ENCODE measurements at regions not wholly inside any gene's neighbourhood (a gene's known extent, or its start where the extent isn't known, plus 50 kb on each side); places are given as distances from the start of the nearest gene placed in this dataset.

DNA sequence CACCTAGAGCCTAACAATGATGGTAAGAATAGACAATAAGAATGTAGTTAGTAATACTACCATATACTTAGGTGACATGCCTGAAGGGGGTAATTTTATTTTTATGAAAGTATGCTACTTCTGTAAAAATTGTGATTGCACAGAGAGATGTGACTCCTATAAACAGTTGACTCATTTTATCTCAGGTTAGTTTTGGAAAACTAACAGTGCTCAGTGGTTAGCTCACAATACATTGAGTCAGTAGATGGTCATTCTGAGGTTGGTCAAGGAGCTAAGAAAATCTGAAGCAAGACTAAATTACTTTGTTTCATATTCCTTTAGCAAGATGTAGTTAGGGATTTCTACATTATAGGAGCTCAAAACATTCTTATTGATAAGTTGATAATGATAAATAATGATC is 271.0 kb downstream of the EDEM1 start (continued):
- TF ChIP-seq, protein P1, sequence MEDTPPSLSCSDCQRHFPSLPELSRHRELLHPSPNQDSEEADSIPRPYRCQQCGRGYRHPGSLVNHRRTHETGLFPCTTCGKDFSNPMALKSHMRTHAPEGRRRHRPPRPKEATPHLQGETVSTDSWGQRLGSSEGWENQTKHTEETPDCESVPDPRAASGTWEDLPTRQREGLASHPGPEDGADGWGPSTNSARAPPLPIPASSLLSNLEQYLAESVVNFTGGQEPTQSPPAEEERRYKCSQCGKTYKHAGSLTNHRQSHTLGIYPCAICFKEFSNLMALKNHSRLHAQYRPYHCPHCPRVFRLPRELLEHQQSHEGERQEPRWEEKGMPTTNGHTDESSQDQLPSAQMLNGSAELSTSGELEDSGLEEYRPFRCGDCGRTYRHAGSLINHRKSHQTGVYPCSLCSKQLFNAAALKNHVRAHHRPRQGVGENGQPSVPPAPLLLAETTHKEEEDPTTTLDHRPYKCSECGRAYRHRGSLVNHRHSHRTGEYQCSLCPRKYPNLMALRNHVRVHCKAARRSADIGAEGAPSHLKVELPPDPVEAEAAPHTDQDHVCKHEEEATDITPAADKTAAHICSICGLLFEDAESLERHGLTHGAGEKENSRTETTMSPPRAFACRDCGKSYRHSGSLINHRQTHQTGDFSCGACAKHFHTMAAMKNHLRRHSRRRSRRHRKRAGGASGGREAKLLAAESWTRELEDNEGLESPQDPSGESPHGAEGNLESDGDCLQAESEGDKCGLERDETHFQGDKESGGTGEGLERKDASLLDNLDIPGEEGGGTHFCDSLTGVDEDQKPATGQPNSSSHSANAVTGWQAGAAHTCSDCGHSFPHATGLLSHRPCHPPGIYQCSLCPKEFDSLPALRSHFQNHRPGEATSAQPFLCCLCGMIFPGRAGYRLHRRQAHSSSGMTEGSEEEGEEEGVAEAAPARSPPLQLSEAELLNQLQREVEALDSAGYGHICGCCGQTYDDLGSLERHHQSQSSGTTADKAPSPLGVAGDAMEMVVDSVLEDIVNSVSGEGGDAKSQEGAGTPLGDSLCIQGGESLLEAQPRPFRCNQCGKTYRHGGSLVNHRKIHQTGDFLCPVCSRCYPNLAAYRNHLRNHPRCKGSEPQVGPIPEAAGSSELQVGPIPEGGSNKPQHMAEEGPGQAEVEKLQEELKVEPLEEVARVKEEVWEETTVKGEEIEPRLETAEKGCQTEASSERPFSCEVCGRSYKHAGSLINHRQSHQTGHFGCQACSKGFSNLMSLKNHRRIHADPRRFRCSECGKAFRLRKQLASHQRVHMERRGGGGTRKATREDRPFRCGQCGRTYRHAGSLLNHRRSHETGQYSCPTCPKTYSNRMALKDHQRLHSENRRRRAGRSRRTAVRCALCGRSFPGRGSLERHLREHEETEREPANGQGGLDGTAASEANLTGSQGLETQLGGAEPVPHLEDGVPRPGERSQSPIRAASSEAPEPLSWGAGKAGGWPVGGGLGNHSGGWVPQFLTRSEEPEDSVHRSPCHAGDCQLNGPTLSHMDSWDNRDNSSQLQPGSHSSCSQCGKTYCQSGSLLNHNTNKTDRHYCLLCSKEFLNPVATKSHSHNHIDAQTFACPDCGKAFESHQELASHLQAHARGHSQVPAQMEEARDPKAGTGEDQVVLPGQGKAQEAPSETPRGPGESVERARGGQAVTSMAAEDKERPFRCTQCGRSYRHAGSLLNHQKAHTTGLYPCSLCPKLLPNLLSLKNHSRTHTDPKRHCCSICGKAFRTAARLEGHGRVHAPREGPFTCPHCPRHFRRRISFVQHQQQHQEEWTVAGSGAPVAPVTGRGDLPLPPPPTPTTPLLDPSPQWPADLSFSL (CRISPR knock-in tag; IDR thresholded peaks at IDR 0.05) = no peak
- TF ChIP-seq GABPB1 (CRISPR knock-in tag; IDR thresholded peaks at IDR 0.05) = no peak
- TF ChIP-seq, protein P2, sequence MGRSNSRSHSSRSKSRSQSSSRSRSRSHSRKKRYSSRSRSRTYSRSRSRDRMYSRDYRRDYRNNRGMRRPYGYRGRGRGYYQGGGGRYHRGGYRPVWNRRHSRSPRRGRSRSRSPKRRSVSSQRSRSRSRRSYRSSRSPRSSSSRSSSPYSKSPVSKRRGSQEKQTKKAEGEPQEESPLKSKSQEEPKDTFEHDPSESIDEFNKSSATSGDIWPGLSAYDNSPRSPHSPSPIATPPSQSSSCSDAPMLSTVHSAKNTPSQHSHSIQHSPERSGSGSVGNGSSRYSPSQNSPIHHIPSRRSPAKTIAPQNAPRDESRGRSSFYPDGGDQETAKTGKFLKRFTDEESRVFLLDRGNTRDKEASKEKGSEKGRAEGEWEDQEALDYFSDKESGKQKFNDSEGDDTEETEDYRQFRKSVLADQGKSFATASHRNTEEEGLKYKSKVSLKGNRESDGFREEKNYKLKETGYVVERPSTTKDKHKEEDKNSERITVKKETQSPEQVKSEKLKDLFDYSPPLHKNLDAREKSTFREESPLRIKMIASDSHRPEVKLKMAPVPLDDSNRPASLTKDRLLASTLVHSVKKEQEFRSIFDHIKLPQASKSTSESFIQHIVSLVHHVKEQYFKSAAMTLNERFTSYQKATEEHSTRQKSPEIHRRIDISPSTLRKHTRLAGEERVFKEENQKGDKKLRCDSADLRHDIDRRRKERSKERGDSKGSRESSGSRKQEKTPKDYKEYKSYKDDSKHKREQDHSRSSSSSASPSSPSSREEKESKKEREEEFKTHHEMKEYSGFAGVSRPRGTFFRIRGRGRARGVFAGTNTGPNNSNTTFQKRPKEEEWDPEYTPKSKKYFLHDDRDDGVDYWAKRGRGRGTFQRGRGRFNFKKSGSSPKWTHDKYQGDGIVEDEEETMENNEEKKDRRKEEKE (IDR thresholded peaks at IDR 0.05) = no peak
- TF ChIP-seq CEBPB (IDR thresholded peaks at IDR 0.05; ENCODE audit: borderline replicate concordance, low read depth, low read length) = no peak
- TF ChIP-seq TRIM24 (CRISPR knock-in tag; IDR thresholded peaks at IDR 0.05) = no peak
- TF ChIP-seq ZEB1 (IDR thresholded peaks at IDR 0.05; ENCODE audit: insufficient replicate concordance, low read depth) = no peak
- no peak for TF ChIP-seq MEF2D (CRISPR knock-in tag; IDR thresholded peaks at IDR 0.05)
- TF ChIP-seq GPN1 (CRISPR knock-in tag; IDR thresholded peaks at IDR 0.05; ENCODE audit: borderline replicate concordance) = no peak
- no peak for TF ChIP-seq MBD4 (IDR thresholded peaks at IDR 0.05; ENCODE audit: borderline replicate concordance, low read length)
- TF ChIP-seq, protein P3, sequence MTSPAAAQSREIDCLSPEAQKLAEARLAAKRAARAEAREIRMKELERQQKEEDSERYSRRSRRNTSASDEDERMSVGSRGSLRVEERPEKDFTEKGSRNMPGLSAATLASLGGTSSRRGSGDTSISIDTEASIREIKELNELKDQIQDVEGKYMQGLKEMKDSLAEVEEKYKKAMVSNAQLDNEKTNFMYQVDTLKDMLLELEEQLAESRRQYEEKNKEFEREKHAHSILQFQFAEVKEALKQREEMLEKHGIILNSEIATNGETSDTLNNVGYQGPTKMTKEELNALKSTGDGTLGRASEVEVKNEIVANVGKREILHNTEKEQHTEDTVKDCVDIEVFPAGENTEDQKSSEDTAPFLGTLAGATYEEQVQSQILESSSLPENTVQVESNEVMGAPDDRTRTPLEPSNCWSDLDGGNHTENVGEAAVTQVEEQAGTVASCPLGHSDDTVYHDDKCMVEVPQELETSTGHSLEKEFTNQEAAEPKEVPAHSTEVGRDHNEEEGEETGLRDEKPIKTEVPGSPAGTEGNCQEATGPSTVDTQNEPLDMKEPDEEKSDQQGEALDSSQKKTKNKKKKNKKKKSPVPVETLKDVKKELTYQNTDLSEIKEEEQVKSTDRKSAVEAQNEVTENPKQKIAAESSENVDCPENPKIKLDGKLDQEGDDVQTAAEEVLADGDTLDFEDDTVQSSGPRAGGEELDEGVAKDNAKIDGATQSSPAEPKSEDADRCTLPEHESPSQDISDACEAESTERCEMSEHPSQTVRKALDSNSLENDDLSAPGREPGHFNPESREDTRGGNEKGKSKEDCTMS (CRISPR knock-in tag; conservative IDR thresholded peaks at IDR 0.05) = no peak
- TF ChIP-seq FOXO1 (CRISPR knock-in tag; IDR thresholded peaks at IDR 0.05) = no peak
